DMS153 treated with DMSO at 0.1 percent for 48 hours (cell line): ENCODE measurements at regions not wholly inside any gene's neighbourhood (a gene's known extent, or its start where the extent isn't known, plus 50 kb on each side); places are given as distances from the start of the nearest gene placed in this dataset.
A peak's percentile ranks its signal among the peaks of the same experiment; 100 is the strongest.
"Not testable (repeated sequence)": the region's sequence is repeated elsewhere in the genome, so short reads cannot be mapped to it uniquely, and the experiment has no call there.

Experiments
- DNase-seq: peaks from one replicate; lab custom pipeline; 2025; ENCODE audit not compliant: unreplicated experiment; lab: John Stamatoyannopoulos, UW

GRCh38 chrX:16319929-16320328 lies 152.6 kb downstream of the MAGEB17 start:
- DNase-seq = no peak

- DNase-seq = no peak
Measured at GRCh38 chrX:16320765-16321355, 153.6 kb downstream of the MAGEB17 start.

GRCh38 chrX:16333453-16333852 lies 166.2 kb downstream of the MAGEB17 start:
- no peak for DNase-seq

GRCh38 chrX:16335181-16335580 lies 167.9 kb downstream of the MAGEB17 start:
- no peak for DNase-seq

GRCh38 chrX:16347968-16348670 lies 180.8 kb downstream of the MAGEB17 start:
- no peak for DNase-seq

- no peak for DNase-seq
Measured at GRCh38 chrX:16357902-16358301, 190.6 kb downstream of the MAGEB17 start.

GRCh38 chrX:16360056-16360455 lies 192.8 kb downstream of the MAGEB17 start:
- DNase-seq = not testable (repeated sequence)

- DNase-seq = no peak
Measured at GRCh38 chrX:16368696-16369095, 201.4 kb downstream of the MAGEB17 start.

GRCh38 chrX:16376056-16376455 lies 208.8 kb downstream of the MAGEB17 start:
- DNase-seq = no peak

GRCh38 chrX:16386126-16386525 lies 218.8 kb downstream of the MAGEB17 start:
- DNase-seq = no peak

- no peak for DNase-seq
Measured at GRCh38 chrX:16392597-16392996, 225.3 kb downstream of the MAGEB17 start.

GRCh38 chrX:16394290-16394689 lies 227.0 kb downstream of the MAGEB17 start:
- no peak for DNase-seq

- no peak for DNase-seq
Measured at GRCh38 chrX:16403808-16404207, 236.5 kb downstream of the MAGEB17 start.

GRCh38 chrX:16416588-16416987 lies 233.4 kb upstream of the S100G start:
- no peak for DNase-seq

- no peak for DNase-seq
Measured at GRCh38 chrX:16418650-16419049, 231.3 kb upstream of the S100G start.

- no peak for DNase-seq
Measured at GRCh38 chrX:16427668-16428067, 222.3 kb upstream of the S100G start.

- no peak for DNase-seq
Measured at GRCh38 chrX:16429406-16429805, 220.6 kb upstream of the S100G start.

GRCh38 chrX:16431266-16431665 lies 218.7 kb upstream of the S100G start:
- no peak for DNase-seq

- no peak for DNase-seq
Measured at GRCh38 chrX:16433021-16433420, 216.9 kb upstream of the S100G start.

- DNase-seq = no peak
Measured at GRCh38 chrX:16435399-16435986, 214.5 kb upstream of the S100G start.

GRCh38 chrX:16436348-16437188 lies 213.4 kb upstream of the S100G start:
- DNase-seq = peak; percentile 0

GRCh38 chrX:16440446-16440845 lies 209.5 kb upstream of the S100G start:
- no peak for DNase-seq
